Endothelial cell of umbilical vein (primary cell): ENCODE measurements at regions not wholly inside any gene's neighbourhood (a gene's known extent, or its start where the extent isn't known, plus 50 kb on each side); places are given as distances from the start of the nearest gene placed in this dataset.

ENCODE experiments used
- BruUV-seq: library from RNA; stranded (reverse); fragments of 400-500 nt; replicated peaks from 2 replicates; lab custom pipeline; 2021; lab: Mats Ljungman, UMichigan
- CTCF ChIA-PET: fragments of 300-600, 350-600 bp; sonication (Branson Sonifier 250); formaldehyde crosslinking; loops from one replicate; lab custom pipeline; 2021; ENCODE audit warnings: antibody characterized with exemption, inconsistent platforms; lab: Charles Lee
- POLR2A ChIA-PET: fragments of 300-600, 350-600 bp; sonication (Branson Sonifier 250); formaldehyde crosslinking; loops from one replicate; lab custom pipeline; 2021; ENCODE audit warnings: antibody characterized with exemption, inconsistent platforms; lab: Charles Lee
- DNase-seq: peaks from one replicate; pipeline ENCODE4 v3.0.0-alpha.2; 2011; ENCODE audit warnings: low read depth, low spot score
- FAIRE-seq: peaks from 2 replicates; lab custom pipeline; 2011; peaks lifted over from hg19 to GRCh38; lab: Jason Lieb, UNC
- H2AFZ ChIP-seq: 2 replicates; pipeline ENCODE4 v1.6.0; 2012; ENCODE audit warnings: low read depth, low read length, control low read depth, inconsistent platforms
- H3K27ac ChIP-seq: 2 replicates; pipeline ENCODE4 v1.5.1; 2011; ENCODE audit warnings: low read depth, mild to moderate bottlenecking, control low read depth, low read length, moderate library complexity; ENCODE audit not compliant: insufficient read depth
- H3K27me3 ChIP-seq, 2 experiments: 2 replicates each; pipeline versions ENCODE4 v1.6.0 to v1.6.1; 2011; ENCODE audit warnings: low read length in 2 of 2, mixed read lengths in 1 of 2; ENCODE audit not compliant: control insufficient read depth in 2 of 2, insufficient read depth in 2 of 2
- H3K36me3 ChIP-seq, 2 experiments: 2 replicates in 1 of 2; 3 replicates in 1 of 2; pipeline ENCODE4 v1.5.1; 2011; ENCODE audit warnings: low read length in 2 of 2, mild to moderate bottlenecking in 1 of 2, moderate library complexity in 1 of 2; ENCODE audit not compliant: control insufficient read depth in 2 of 2, insufficient read depth in 2 of 2; ENCODE audit errors: extremely low read depth in 1 of 2
- H3K4me1 ChIP-seq: 3 replicates; pipeline ENCODE4 v1.5.1; 2011; ENCODE audit warnings: mild to moderate bottlenecking, low read length; ENCODE audit not compliant: control insufficient read depth, insufficient read depth; ENCODE audit errors: extremely low read depth
- H3K4me2 ChIP-seq: 2 replicates; pipeline ENCODE4 v1.6.1; 2011; ENCODE audit warnings: low read length, control low read depth, mixed read lengths; ENCODE audit not compliant: insufficient read depth
- H3K4me3 ChIP-seq, 3 experiments: fragments of 200-600 bp in 1 of 3; sonication (generic), shearing (Covaris generic) in 1 of 3; replicated peaks in 1 of 3; 2 replicates each; pipeline ENCODE4 v1.5.1; 2011 to 2016; ENCODE audit warnings: control low read depth in 3 of 3, low read length in 3 of 3, mild to moderate bottlenecking in 2 of 3, inconsistent platforms in 1 of 3, low read depth in 1 of 3, moderate library complexity in 1 of 3; ENCODE audit not compliant: insufficient read depth in 1 of 3
- H3K79me2 ChIP-seq: 2 replicates; pipeline ENCODE4 v1.6.0; 2012; ENCODE audit warnings: low read length, inconsistent platforms; ENCODE audit not compliant: control insufficient read depth, insufficient read depth
- H3K9ac ChIP-seq: replicated peaks from 2 replicates; pipeline ENCODE3; 2011; ENCODE audit warnings: low read length, control low read depth; ENCODE audit not compliant: insufficient read depth; ENCODE audit errors: extremely low read depth
- H3K9me1 ChIP-seq: replicated peaks from 3 replicates; pipeline ENCODE4 v1.6.0; 2011; ENCODE audit warnings: mild to moderate bottlenecking, low read length; ENCODE audit not compliant: control insufficient read depth, insufficient read depth; ENCODE audit errors: extremely low read depth
- H3K9me3 ChIP-seq: replicated peaks from 2 replicates; pipeline ENCODE4 v1.5.1; 2012; ENCODE audit warnings: low read length, inconsistent platforms; ENCODE audit not compliant: control insufficient read depth, insufficient read depth
- H4K20me1 ChIP-seq: replicated peaks from 2 replicates; pipeline ENCODE3; 2011; ENCODE audit warnings: mild to moderate bottlenecking, low read length; ENCODE audit not compliant: control insufficient read depth, insufficient read depth; ENCODE audit errors: extremely low read depth
- EZH2 ChIP-seq: IDR thresholded peaks from 2 replicates; pipeline ENCODE4 v1.6.1; 2012; ENCODE audit warnings: borderline replicate concordance, low read depth, mild to moderate bottlenecking, moderate library complexity, low read length, inconsistent platforms; ENCODE audit not compliant: severe bottlenecking
- FOS ChIP-seq: IDR thresholded peaks from 2 replicates; pipeline ENCODE4 v1.6.1; 2011; ENCODE audit warnings: mild to moderate bottlenecking, low read length, moderate library complexity, borderline replicate concordance; ENCODE audit not compliant: insufficient read depth
- GATA2 ChIP-seq: IDR thresholded peaks from 2 replicates; pipeline ENCODE4 v1.7.0; 2011; ENCODE audit warnings: low read depth, mild to moderate bottlenecking, moderate library complexity, mixed read lengths, low read length; ENCODE audit not compliant: insufficient read length, insufficient read depth
- JUN ChIP-seq: IDR thresholded peaks from 2 replicates; pipeline ENCODE4 v1.6.1; 2011; ENCODE audit warnings: borderline replicate concordance, low read depth; ENCODE audit not compliant: insufficient read length, insufficient read depth
- MYC ChIP-seq: IDR thresholded peaks from one replicate; pipeline ENCODE4 v1.6.1; 2011; ENCODE audit warnings: mild to moderate bottlenecking, low read depth, low read length
- POLR2A ChIP-seq: IDR thresholded peaks from 2 replicates; pipeline ENCODE4 v1.6.1; 2012; ENCODE audit warnings: low read depth, mild to moderate bottlenecking, control low read depth, low read length
- POLR2AphosphoS5 ChIP-seq: IDR thresholded peaks from 2 replicates; pipeline ENCODE4 v1.6.1; 2012; ENCODE audit warnings: low read depth, mild to moderate bottlenecking, control low read depth, low read length, moderate library complexity; ENCODE audit not compliant: insufficient read depth
- dilution Hi-C: fragments of 300-500 bp; cut with MboI; formaldehyde crosslinking; loops from one replicate; pipeline ENCODE4 v1.15.0; 2019; ENCODE audit warnings: low sequenced_read_pairs; ENCODE audit not compliant: extremely low pct_ligation_motif_present
- intact Hi-C: fragments of 100-400 bp; cut with micrococcal nuclease; formaldehyde crosslinking; loops from one replicate; pipeline ENCODE4 v1.10.0; 2022
- TF ChIP-seq, protein P1 (sequence below), 2 donors: IDR thresholded peaks; 1 replicate in 1 of 2; 2 replicates in 1 of 2; pipeline ENCODE4 v1.5.1; 2011; ENCODE audit warnings: low read length in 2 of 2, mild to moderate bottlenecking in 2 of 2, moderate library complexity in 2 of 2, control low read depth in 1 of 2, inconsistent platforms in 1 of 2, low read depth in 1 of 2; ENCODE audit not compliant: insufficient read depth in 1 of 2; ENCODE audit errors: extremely low read depth in 1 of 2
- TF ChIP-seq, protein P2 (sequence below): IDR thresholded peaks from 2 replicates; pipeline ENCODE4 v1.6.1; 2011; ENCODE audit not compliant: insufficient read depth, insufficient read length

DNA sequence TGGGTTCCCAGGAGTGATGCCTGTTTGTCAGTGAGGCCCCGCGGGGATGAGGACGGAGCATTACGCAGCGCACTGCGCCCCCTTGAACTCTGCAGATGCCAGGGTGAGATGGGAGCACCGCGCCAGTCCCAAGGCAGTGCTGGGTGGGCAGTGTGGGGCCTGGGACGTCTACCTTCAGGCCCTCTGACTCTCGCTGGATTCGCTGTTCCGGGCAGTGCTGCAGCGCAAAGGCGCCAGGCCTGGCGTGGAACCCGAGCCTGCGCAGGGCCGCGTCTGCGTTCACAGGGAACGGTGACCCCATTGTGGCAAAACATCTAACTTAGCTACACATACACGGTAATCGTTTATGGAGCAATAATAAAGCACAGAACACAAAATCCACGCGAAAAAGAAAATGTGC is 257.3 kb downstream of the QKI start:
- Histone ChIP-seq H4K20me1 (no peaks in the 10 kb centered on the region), H3K36me3 (no peaks in the 10 kb centered on the region), H3K79me2 (no peaks in the 10 kb centered on the region), H3K27ac (no peak overlapping the region), H3K4me3 (no peak overlapping the region), H3K27me3 (no peaks in the 10 kb centered on the region), H2AFZ (no peak overlapping the region), H3K9me1 (no peaks in the 10 kb centered on the region), H3K4me1 (no peaks in the 10 kb centered on the region), H3K4me2 (no peak overlapping the region), H3K9me3 (no peaks in the 10 kb centered on the region), H3K9ac (no peak overlapping the region)
- FAIRE-seq (no peak), DNase-seq (no peak)
- ChIA-PET POLR2A (no interaction called here), CTCF (no interaction called here)
- intact Hi-C loops (no loop called here), dilution Hi-C loops (no loop called here)
- BruUV-seq: no TSS peak
- TF ChIP-seq FOS: no peak

DNA sequence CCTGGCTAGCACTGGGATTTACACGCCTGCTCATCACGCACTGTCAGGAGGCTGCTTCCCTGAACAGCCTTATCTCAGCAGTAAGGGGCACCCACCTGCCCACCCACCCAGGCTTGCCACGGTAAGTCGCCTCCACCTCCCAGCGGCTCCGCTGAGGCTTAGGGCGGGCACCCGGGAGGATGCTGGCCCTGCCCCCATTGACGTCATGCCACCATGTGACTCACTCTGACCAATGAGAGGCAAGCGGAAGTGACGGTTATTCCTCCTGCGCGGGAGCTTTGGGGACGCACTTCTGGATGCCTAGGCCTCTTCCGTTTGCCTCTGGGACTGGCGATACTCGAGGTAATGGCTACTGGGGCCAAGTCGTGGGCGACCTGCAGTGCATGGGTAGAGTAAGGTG is 256.8 kb downstream of the QKI start:
- H3K27me3 ChIP-seq: no peaks in the 10 kb centered on the region
- no peak overlapping the region for H2AFZ ChIP-seq
- no peak overlapping the region for H3K4me2 ChIP-seq
- intact Hi-C loops: no loop called here
- BruUV-seq: no TSS peak
- H4K20me1 ChIP-seq: no peaks in the 10 kb centered on the region
- no peaks in the 10 kb centered on the region for H3K9me1 ChIP-seq
- ChIA-PET CTCF (no interaction called here), POLR2A (no interaction called here)
- TF ChIP-seq POLR2A (no peak), MYC (no peak), POLR2AphosphoS5 (no peak), FOS (no peak), EZH2 (no peak), GATA2 (no peak), JUN (no peak)
- TF ChIP-seq, protein P1, sequence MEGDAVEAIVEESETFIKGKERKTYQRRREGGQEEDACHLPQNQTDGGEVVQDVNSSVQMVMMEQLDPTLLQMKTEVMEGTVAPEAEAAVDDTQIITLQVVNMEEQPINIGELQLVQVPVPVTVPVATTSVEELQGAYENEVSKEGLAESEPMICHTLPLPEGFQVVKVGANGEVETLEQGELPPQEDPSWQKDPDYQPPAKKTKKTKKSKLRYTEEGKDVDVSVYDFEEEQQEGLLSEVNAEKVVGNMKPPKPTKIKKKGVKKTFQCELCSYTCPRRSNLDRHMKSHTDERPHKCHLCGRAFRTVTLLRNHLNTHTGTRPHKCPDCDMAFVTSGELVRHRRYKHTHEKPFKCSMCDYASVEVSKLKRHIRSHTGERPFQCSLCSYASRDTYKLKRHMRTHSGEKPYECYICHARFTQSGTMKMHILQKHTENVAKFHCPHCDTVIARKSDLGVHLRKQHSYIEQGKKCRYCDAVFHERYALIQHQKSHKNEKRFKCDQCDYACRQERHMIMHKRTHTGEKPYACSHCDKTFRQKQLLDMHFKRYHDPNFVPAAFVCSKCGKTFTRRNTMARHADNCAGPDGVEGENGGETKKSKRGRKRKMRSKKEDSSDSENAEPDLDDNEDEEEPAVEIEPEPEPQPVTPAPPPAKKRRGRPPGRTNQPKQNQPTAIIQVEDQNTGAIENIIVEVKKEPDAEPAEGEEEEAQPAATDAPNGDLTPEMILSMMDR (IDR thresholded peaks at IDR 0.05; ENCODE audit: extremely low read depth in 1 of 2, insufficient read depth in 1 of 2, low read depth in 1 of 2, low read length in 2 of 2): no peak
- TF ChIP-seq, protein P2, sequence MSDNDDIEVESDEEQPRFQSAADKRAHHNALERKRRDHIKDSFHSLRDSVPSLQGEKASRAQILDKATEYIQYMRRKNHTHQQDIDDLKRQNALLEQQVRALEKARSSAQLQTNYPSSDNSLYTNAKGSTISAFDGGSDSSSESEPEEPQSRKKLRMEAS: no peak
- H3K79me2 ChIP-seq: no peaks in the 10 kb centered on the region
- no peak overlapping the region for H3K4me3 ChIP-seq
- H3K9ac ChIP-seq: no peak overlapping the region
- no peaks in the 10 kb centered on the region for H3K4me1 ChIP-seq
- H3K27ac ChIP-seq: no peak overlapping the region
- DNase-seq (no peak), FAIRE-seq (no peak)
- H3K36me3 ChIP-seq: no peaks in the 10 kb centered on the region
- dilution Hi-C loops: no loop called here
- H3K9me3 ChIP-seq: no peaks in the 10 kb centered on the region
